IMR-90 (cell line): ENCODE measurements at regions not wholly inside any gene's neighbourhood (a gene's known extent, or its start where the extent isn't known, plus 50 kb on each side); places are given as distances from the start of the nearest gene placed in this dataset.

Experiments
- ATAC-seq: fragments of 200-7000 bp; cut with Tn5 transposase; 2 replicates; pipeline ENCODE4 v1.9.1; 2020; ENCODE audit warnings: low read depth, mild to moderate bottlenecking, moderate library complexity
- BruUV-seq: library from RNA; stranded (reverse); fragments of 400-500 nt; replicated peaks from 2 replicates; lab custom pipeline; 2021; lab: Mats Ljungman, UMichigan
- CTCF ChIA-PET: fragments of 300-600 bp; formaldehyde crosslinking; extraction: SDS; loops from one replicate; lab custom pipeline; 2021; ENCODE audit warnings: antibody characterized with exemption; lab: Yijun Ruan, JAX
- POLR2A ChIA-PET: fragments of 300-600 bp; sonication (Branson Sonifier 250); formaldehyde crosslinking; loops from one replicate; lab custom pipeline; 2022; ENCODE audit warnings: antibody characterized with exemption; ENCODE audit not compliant: unreplicated experiment; lab: Charles Lee
- DNase-seq: peaks from one replicate; pipeline ENCODE4 v3.0.0; 2013
- H2AFZ ChIP-seq: replicated peaks from 2 replicates; pipeline ENCODE3; 2013; ENCODE audit warnings: low read length, mild to moderate bottlenecking; ENCODE audit not compliant: poor library complexity
- H2AK5ac ChIP-seq: 2 replicates; pipeline ENCODE4 v1.6.1; 2013; ENCODE audit warnings: low read depth, low read length, inconsistent platforms
- H2AK9ac ChIP-seq: replicated peaks from 2 replicates; pipeline ENCODE3; 2013; ENCODE audit warnings: mild to moderate bottlenecking, low read depth, low read length, moderate library complexity; ENCODE audit not compliant: poor library complexity
- H2BK120ac ChIP-seq: 2 replicates; pipeline ENCODE4 v1.6.1; 2013; ENCODE audit warnings: low read depth, low read length, inconsistent platforms
- H2BK15ac ChIP-seq: 3 replicates; pipeline ENCODE4 v1.6.1; 2013; ENCODE audit warnings: low read depth, low read length, inconsistent platforms
- H2BK20ac ChIP-seq: 2 replicates; pipeline ENCODE4 v1.6.1; 2013; ENCODE audit warnings: low read depth, mild to moderate bottlenecking, inconsistent platforms, low read length, moderate library complexity
- H2BK5ac ChIP-seq: 2 replicates; pipeline ENCODE4 v1.6.1; 2013; ENCODE audit warnings: mild to moderate bottlenecking, low read depth, low read length, inconsistent platforms; ENCODE audit not compliant: poor library complexity, severe bottlenecking
- H3K14ac ChIP-seq: replicated peaks from 2 replicates; pipeline ENCODE4 v1.6.1; 2013; ENCODE audit warnings: low read depth, low read length, inconsistent platforms
- H3K18ac ChIP-seq: 2 replicates; pipeline ENCODE4 v1.6.1; 2013; ENCODE audit warnings: low read depth, low read length, control low read depth
- H3K23ac ChIP-seq: 2 replicates; pipeline ENCODE4 v1.6.1; 2013; ENCODE audit warnings: low read depth, low read length, inconsistent platforms
- H3K27ac ChIP-seq: 2 replicates; pipeline ENCODE4 v1.5.1; 2013; ENCODE audit warnings: mild to moderate bottlenecking, control low read depth, low read length; ENCODE audit not compliant: insufficient read depth
- H3K27me3 ChIP-seq: 2 replicates; pipeline ENCODE4 v1.6.1; 2013; ENCODE audit warnings: low read length; ENCODE audit not compliant: control insufficient read depth, insufficient read depth
- H3K36me3 ChIP-seq: 2 replicates; pipeline ENCODE4 v1.6.1; 2013; ENCODE audit warnings: low read length, mixed read lengths; ENCODE audit not compliant: control insufficient read depth, insufficient read depth
- H3K4ac ChIP-seq: 2 replicates; pipeline ENCODE4 v1.6.1; 2013; ENCODE audit warnings: low read depth, low read length, inconsistent platforms
- H3K4me1 ChIP-seq: 2 replicates; pipeline ENCODE4 v1.6.1; 2013; ENCODE audit warnings: low read length, mixed read lengths; ENCODE audit not compliant: control insufficient read depth, insufficient read depth
- H3K4me2 ChIP-seq: 2 replicates; pipeline ENCODE4 v1.6.1; 2013; ENCODE audit warnings: low read depth, mild to moderate bottlenecking, control low read depth, low read length, moderate library complexity
- H3K4me3 ChIP-seq: 2 replicates; pipeline ENCODE4 v1.5.1; 2013; ENCODE audit warnings: low read depth, mild to moderate bottlenecking, control low read depth, low read length, moderate library complexity; ENCODE audit not compliant: insufficient read depth
- H3K56ac ChIP-seq: 2 replicates; pipeline ENCODE4 v1.6.1; 2013; ENCODE audit warnings: low read length, inconsistent platforms; ENCODE audit not compliant: insufficient read depth; ENCODE audit errors: extremely low read depth
- H3K79me1 ChIP-seq, 2 experiments: 2 replicates each; pipeline ENCODE4 v1.6.1; 2013; ENCODE audit warnings: low read length in 2 of 2, inconsistent platforms in 1 of 2, low read depth in 1 of 2
- H3K9ac ChIP-seq: 2 replicates; pipeline ENCODE4 v1.6.1; 2013; ENCODE audit warnings: low read depth, low read length, control low read depth
- H3K9me1 ChIP-seq: 2 replicates; pipeline ENCODE4 v1.6.1; 2013; ENCODE audit warnings: low read length, inconsistent platforms; ENCODE audit not compliant: insufficient read depth
- H3K9me3 ChIP-seq: 2 replicates; pipeline ENCODE4 v1.6.1; 2013; ENCODE audit warnings: low read length; ENCODE audit not compliant: control insufficient read depth, insufficient read depth
- H4K20me1 ChIP-seq: 2 replicates; pipeline ENCODE4 v1.6.1; 2013; ENCODE audit warnings: low read length, inconsistent platforms; ENCODE audit not compliant: insufficient read depth
- H4K5ac ChIP-seq: 2 replicates; pipeline ENCODE4 v1.6.1; 2013; ENCODE audit warnings: mild to moderate bottlenecking, low read depth, low read length, control low read depth
- H4K8ac ChIP-seq, 2 experiments: 2 replicates each; pipeline ENCODE4 v1.6.1; 2013; ENCODE audit warnings: low read depth in 2 of 2, low read length in 2 of 2, control low read depth in 1 of 2, inconsistent platforms in 1 of 2
- H4K91ac ChIP-seq: 2 replicates; pipeline ENCODE4 v1.6.1; 2013; ENCODE audit warnings: low read depth, low read length, inconsistent platforms; ENCODE audit not compliant: insufficient read depth
- BHLHE40 ChIP-seq: fragments of 150-350 bp; IDR thresholded peaks from 2 replicates; pipeline ENCODE4 v1.6.1; 2016; ENCODE audit warnings: mild to moderate bottlenecking, low read depth, low read length
- CHD1 ChIP-seq: IDR thresholded peaks from 2 replicates; pipeline ENCODE4 v1.6.1; 2012; ENCODE audit warnings: low read depth, low read length, improper control_type of control experiment
- CTCF ChIP-seq: conservative IDR thresholded peaks from 2 replicates; pipeline ENCODE4 v1.5.1; 2012; ENCODE audit warnings: mild to moderate bottlenecking, low read depth, low read length, improper control_type of control experiment
- FOS ChIP-seq: fragments of 150-350 bp; IDR thresholded peaks from 2 replicates; pipeline ENCODE4 v1.6.1; 2016; ENCODE audit warnings: low read depth, low read length
- MXI1 ChIP-seq: IDR thresholded peaks from 2 replicates; pipeline ENCODE4 v1.6.1; 2012; ENCODE audit warnings: low read depth, mild to moderate bottlenecking, low read length, moderate library complexity, borderline replicate concordance
- NFE2L2 ChIP-seq: fragments of 150-350 bp; IDR thresholded peaks from 2 replicates; pipeline ENCODE4 v1.6.1; 2016; ENCODE audit warnings: low read depth, mild to moderate bottlenecking, low read length
- POLR2A ChIP-seq: IDR thresholded peaks from 2 replicates; pipeline ENCODE4 v1.6.1; 2012; ENCODE audit warnings: mild to moderate bottlenecking, low read depth, low read length
- RAD21 ChIP-seq: IDR thresholded peaks from 2 replicates; pipeline ENCODE4 v1.6.1; 2012; ENCODE audit warnings: low read length, improper control_type of control experiment
- RCOR1 ChIP-seq: IDR thresholded peaks from 2 replicates; pipeline ENCODE4 v1.6.1; 2012; ENCODE audit warnings: mild to moderate bottlenecking, low read length, improper control_type of control experiment; ENCODE audit not compliant: insufficient replicate concordance
- SMC3 ChIP-seq: fragments of 150-350 bp; IDR thresholded peaks from 2 replicates; pipeline ENCODE4 v1.6.1; 2016; ENCODE audit warnings: low read depth, mild to moderate bottlenecking, antibody characterized with exemption, low read length, moderate library complexity
- USF2 ChIP-seq: fragments of 150-350 bp; IDR thresholded peaks from 2 replicates; pipeline ENCODE4 v1.6.1; 2017; ENCODE audit warnings: mild to moderate bottlenecking, antibody characterized with exemption, low read length, low read depth
- dilution Hi-C: fragments of 300-500 bp; cut with HindIII; formaldehyde crosslinking; loops from one replicate; pipeline ENCODE4 v1.14.3; 2018; ENCODE audit warnings: low sequenced_read_pairs; ENCODE audit not compliant: unreplicated experiment
- in situ Hi-C: fragments of 300-500 bp; cut with MboI; formaldehyde crosslinking; loops from 3 replicates; pipeline ENCODE4 v1.14.3; 2019; ENCODE audit warnings: low sequenced_read_pairs, inconsistent platforms, mixed read lengths
- intact Hi-C: fragments of 100-400 bp; cut with micrococcal nuclease; formaldehyde crosslinking; loops from 2 replicates; pipeline ENCODE4 v1.10.0; 2022

- H3K36me3 ChIP-seq, result no peaks in the 10 kb centered on the region
- POLR2A ChIA-PET, result no interaction called here
- dilution Hi-C loops, result no loop called here
- no peaks in the 10 kb centered on the region; the same call in 1 of the 2 replicates for H3K9me1 ChIP-seq
- H3K4me1 ChIP-seq, result no peaks in the 10 kb centered on the region
- H2BK120ac ChIP-seq, result no peak overlapping the region
- H3K9me3 ChIP-seq, result no peaks in the 10 kb centered on the region; the same call in 1 of the 2 replicates
- no peak overlapping the region for H3K27ac ChIP-seq
- no peak overlapping the region for H3K14ac ChIP-seq
- H2BK20ac ChIP-seq, result no peak overlapping the region
- no peaks in the 10 kb centered on the region for H3K79me1 ChIP-seq
- intact Hi-C loops, result no loop called here
- TF ChIP-seq RAD21, result no peak
- TF ChIP-seq FOS, result no peak
- TF ChIP-seq POLR2A, result no peak
- TF ChIP-seq SMC3, result no peak
- no peak for TF ChIP-seq CTCF
- TF ChIP-seq RCOR1, result no peak
- TF ChIP-seq BHLHE40, result no peak
- TF ChIP-seq MXI1, result no peak
- no peak for TF ChIP-seq NFE2L2
- TF ChIP-seq USF2, result no peak
- no peak for TF ChIP-seq CHD1
- H2BK5ac ChIP-seq, result no peak overlapping the region
- CTCF ChIA-PET, result no interaction called here
- no peak overlapping the region for H3K9ac ChIP-seq
- ATAC-seq (peak; percentile 51), DNase-seq (no peak)
- H3K4me2 ChIP-seq, result no peak overlapping the region
- H3K18ac ChIP-seq, result no peak overlapping the region
- H4K20me1 ChIP-seq, result no peaks in the 10 kb centered on the region
- no peak overlapping the region for H2AFZ ChIP-seq
- H2BK15ac ChIP-seq, result no peak overlapping the region
- no peaks in the 10 kb centered on the region for H3K27me3 ChIP-seq
- no peak overlapping the region for H2AK9ac ChIP-seq
- H3K4ac ChIP-seq, result no peak overlapping the region
- no peak overlapping the region for H4K91ac ChIP-seq
- BruUV-seq, result no TSS peak
- in situ Hi-C loops, result no loop called here
- no peak overlapping the region for H3K4me3 ChIP-seq
- no peak overlapping the region for H4K5ac ChIP-seq
- H4K8ac ChIP-seq, result no peak overlapping the region
- no peak overlapping the region for H2AK5ac ChIP-seq
- no peak overlapping the region for H3K56ac ChIP-seq
- H3K23ac ChIP-seq, result no peak overlapping the region
These were observed 998.0 kb upstream of the B3GALT2 start for GRCh38 chr1:194184425-194184824.
